Astrocyte (in vitro differentiated cells and primary cell): ENCODE measurements at regions not wholly inside any gene's neighbourhood (a gene's known extent, or its start where the extent isn't known, plus 50 kb on each side); places are given as distances from the start of the nearest gene placed in this dataset.

Source experiments
- EZH2 ChIP-seq: IDR thresholded peaks from 2 replicates; pipeline ENCODE4 v1.6.1; 2012; ENCODE audit warnings: mild to moderate bottlenecking, low read length, inconsistent platforms; ENCODE audit not compliant: insufficient read depth
- TF ChIP-seq, protein P1 (sequence below): IDR thresholded peaks from 2 replicates; pipeline ENCODE4 v1.5.1; 2011; ENCODE audit warnings: low read depth, mild to moderate bottlenecking, inconsistent platforms, low read length, moderate library complexity; ENCODE audit not compliant: insufficient read depth

DNA sequence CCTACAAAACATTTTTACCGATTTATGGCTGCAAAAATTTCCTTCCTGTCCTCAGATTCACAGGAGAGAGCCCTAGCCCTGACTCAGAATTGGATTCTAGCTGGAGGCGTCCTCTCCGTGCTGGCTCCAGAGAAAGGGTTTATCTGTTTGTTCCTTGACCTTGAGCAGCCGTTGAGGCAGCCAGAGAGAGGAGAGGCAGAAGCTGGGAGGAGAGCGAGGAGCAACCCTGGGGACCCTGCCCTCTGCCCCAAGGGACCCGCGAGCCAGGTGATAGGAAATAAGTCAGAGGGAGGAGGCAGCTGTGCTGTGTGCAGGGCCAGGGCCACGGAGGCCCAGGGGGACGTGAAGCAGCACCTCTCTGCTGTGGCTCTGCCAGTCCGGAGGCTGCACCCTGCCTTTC, 75.6 kb downstream of the IGLL1 start:
- TF ChIP-seq EZH2: no peak
- TF ChIP-seq, protein P1, sequence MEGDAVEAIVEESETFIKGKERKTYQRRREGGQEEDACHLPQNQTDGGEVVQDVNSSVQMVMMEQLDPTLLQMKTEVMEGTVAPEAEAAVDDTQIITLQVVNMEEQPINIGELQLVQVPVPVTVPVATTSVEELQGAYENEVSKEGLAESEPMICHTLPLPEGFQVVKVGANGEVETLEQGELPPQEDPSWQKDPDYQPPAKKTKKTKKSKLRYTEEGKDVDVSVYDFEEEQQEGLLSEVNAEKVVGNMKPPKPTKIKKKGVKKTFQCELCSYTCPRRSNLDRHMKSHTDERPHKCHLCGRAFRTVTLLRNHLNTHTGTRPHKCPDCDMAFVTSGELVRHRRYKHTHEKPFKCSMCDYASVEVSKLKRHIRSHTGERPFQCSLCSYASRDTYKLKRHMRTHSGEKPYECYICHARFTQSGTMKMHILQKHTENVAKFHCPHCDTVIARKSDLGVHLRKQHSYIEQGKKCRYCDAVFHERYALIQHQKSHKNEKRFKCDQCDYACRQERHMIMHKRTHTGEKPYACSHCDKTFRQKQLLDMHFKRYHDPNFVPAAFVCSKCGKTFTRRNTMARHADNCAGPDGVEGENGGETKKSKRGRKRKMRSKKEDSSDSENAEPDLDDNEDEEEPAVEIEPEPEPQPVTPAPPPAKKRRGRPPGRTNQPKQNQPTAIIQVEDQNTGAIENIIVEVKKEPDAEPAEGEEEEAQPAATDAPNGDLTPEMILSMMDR: no peak
